Fibroblast of pulmonary artery (primary cell): ENCODE measurements at regions not wholly inside any gene's neighbourhood (a gene's known extent, or its start where the extent isn't known, plus 50 kb on each side); places are given as distances from the start of the nearest gene placed in this dataset.

Experiments
- DNase-seq: peaks from one replicate; pipeline ENCODE4 v3.0.0-alpha.2; 2010; ENCODE audit warnings: low read depth
- H3K4me3 ChIP-seq: replicated peaks from 2 replicates; pipeline ENCODE4 v1.5.1; 2011; ENCODE audit warnings: low read depth, mild to moderate bottlenecking, control low read depth, low read length, moderate library complexity
- TF ChIP-seq, protein P1 (sequence below): IDR thresholded peaks from 2 replicates; pipeline ENCODE4 v1.5.1; 2011; ENCODE audit warnings: mild to moderate bottlenecking, control low read depth, low read length, inconsistent platforms; ENCODE audit errors: missing control alignments

GRCh38 chr10:78863140-78863905 is 205.4 kb upstream of the ZMIZ1 start:
- TF ChIP-seq, protein P1, sequence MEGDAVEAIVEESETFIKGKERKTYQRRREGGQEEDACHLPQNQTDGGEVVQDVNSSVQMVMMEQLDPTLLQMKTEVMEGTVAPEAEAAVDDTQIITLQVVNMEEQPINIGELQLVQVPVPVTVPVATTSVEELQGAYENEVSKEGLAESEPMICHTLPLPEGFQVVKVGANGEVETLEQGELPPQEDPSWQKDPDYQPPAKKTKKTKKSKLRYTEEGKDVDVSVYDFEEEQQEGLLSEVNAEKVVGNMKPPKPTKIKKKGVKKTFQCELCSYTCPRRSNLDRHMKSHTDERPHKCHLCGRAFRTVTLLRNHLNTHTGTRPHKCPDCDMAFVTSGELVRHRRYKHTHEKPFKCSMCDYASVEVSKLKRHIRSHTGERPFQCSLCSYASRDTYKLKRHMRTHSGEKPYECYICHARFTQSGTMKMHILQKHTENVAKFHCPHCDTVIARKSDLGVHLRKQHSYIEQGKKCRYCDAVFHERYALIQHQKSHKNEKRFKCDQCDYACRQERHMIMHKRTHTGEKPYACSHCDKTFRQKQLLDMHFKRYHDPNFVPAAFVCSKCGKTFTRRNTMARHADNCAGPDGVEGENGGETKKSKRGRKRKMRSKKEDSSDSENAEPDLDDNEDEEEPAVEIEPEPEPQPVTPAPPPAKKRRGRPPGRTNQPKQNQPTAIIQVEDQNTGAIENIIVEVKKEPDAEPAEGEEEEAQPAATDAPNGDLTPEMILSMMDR, result no peak
- H3K4me3 ChIP-seq, result no peak overlapping the region
- DNase-seq, result no peak

DNA sequence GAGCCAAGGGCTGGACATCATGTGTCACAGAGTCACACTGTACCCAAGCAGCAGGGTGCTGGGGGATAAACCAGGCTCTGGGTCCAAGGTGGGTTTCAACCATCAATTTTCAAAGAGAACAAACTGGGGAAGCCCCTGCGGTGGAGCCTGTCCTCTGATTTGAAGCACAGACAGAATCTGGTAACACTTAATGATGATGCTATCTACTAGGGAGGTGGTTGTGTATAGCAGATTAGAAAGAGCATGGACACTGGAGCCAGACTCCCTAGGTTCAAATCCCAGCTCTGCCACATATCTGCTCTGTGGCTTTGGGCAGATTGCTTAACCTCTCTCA is 204.9 kb upstream of the ZMIZ1 start:
- no peak for DNase-seq
- TF ChIP-seq, protein P1, result no peak
- no peak overlapping the region for H3K4me3 ChIP-seq

DNA sequence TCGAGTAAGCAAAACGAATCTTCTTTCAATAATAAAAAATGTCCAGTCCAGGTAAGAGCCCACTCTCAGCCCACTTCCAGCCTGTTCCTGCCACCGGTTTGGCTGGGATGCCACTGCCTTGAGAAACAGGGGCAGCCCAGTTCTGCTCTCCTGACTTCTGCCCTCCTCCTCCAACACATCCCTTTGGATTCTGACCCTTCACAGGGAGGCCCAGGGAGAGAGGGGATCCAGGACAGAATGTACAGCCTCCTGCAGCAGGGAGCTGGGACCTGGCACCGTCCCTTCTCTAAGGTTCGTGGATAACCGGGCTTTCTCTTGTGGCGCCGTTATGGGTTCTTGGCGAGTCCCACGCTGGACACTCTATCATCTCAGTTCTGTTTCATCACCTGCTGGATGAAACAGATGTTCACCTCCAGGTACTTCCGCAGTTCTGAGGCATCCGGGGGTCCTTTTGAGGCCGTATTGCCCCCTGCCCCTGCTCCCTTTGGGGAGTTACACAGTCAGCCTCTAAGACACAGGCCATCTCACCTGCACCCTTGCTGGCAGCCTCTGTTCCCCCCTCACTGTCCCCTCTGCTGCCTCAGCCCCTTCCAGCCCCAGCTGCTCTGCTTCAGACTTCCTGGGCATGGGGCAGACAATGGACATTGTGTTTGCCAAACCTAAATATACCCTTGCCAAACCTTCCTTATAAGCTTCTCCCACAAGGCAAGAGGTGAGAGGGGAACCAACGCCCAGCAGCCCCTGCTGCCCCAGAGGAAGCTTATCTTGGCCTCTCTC is 203.8 kb upstream of the ZMIZ1 start:
- no peak overlapping the region for H3K4me3 ChIP-seq
- TF ChIP-seq, protein P1, result no peak
- DNase-seq, result peak; percentile 3

DNA sequence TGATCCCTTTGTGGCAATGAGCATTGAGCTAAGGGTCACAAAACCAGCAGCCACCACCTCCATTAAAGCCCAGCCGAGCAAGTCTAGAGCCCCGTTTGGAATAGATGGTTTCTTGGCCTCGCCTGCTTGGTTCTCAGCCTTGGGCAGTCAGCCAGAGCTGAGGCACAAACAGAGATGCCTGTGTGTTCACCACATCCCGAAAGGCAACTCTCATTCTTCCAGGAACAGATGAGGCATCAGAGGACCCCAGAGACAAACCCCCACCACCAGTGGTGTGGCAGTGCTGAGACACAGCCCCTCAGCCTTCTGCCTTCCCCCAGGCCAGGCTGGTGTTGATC is 203.3 kb upstream of the ZMIZ1 start:
- TF ChIP-seq, protein P1, result no peak
- H3K4me3 ChIP-seq, result no peak overlapping the region
- DNase-seq, result peak; percentile 13

GRCh38 chr10:78865931-78866717 is 202.6 kb upstream of the ZMIZ1 start:
- DNase-seq, result no peak
- TF ChIP-seq, protein P1, result no peak
- H3K4me3 ChIP-seq, result no peak overlapping the region

DNA sequence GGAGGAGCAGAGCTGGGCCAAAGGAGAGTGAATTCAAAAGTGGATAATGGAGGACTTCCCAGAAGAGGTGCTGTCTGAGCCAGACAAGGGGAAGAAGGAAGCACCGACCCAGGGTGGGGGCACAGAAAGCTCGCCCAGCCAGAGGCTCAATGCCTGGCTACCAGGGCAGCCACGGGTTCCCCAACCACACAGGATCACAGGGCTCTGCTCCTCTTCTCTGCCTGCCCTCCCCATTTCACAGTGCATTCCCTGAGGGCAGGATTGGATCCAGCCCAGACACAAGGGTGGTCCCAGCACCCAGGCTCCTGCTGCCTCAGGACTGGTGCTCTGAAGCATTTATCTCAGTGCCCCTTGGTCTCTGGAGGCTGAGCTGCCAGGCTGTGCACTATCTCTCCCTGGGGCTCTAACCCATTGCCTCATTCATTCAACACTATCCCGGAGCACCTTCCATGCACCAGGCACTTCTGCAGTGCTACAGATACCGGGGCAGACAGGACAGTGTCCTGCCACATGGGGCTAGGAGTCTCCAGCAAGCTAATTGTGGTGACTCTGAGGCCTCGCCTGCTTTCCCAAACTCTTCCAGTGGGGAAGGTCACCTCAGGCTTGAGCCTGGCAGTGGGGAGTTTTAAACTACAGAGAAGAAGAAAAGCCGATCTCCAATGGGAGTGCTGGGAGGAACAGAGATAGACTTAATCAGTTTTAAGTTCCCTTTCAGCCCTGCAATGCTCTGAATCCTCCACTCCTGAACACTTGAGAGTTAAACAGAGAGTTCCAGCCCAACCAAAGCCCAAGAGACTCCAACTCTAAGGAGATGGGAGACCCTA is 201.8 kb upstream of the ZMIZ1 start:
- H3K4me3 ChIP-seq, result no peak overlapping the region
- TF ChIP-seq, protein P1, result no peak
- no peak for DNase-seq
